ENCODE measurements at regions not wholly inside any gene's neighbourhood (a gene's known extent, or its start where the extent isn't known, plus 50 kb on each side); places are given as distances from the start of the nearest gene placed in this dataset.

- DNase-seq (ENCODE audit: low read depth), result no peak
- no peak overlapping the region for H3K4me3 ChIP-seq (replicated peaks; ENCODE audit: low read depth, low read length)
- TF ChIP-seq CTCF (IDR thresholded peaks at IDR 0.05; ENCODE audit: low read length, missing control alignments), result no peak
These were observed 238.0 kb upstream of the PLET1 start for GRCh38 chr11:112498701-112499100.

- TF ChIP-seq CTCF (IDR thresholded peaks at IDR 0.05; ENCODE audit: low read length, missing control alignments), result no peak
- DNase-seq (ENCODE audit: low read depth), result no peak
These were observed 238.7 kb upstream of the PLET1 start for GRCh38 chr11:112499153-112499880.

GRCh38 chr11:112499881-112500204, 239.2 kb upstream of the PLET1 start:
- no peak overlapping the region for H3K4me3 ChIP-seq (replicated peaks; ENCODE audit: low read depth, low read length)
- TF ChIP-seq CTCF (IDR thresholded peaks at IDR 0.05; ENCODE audit: low read length, missing control alignments), result no peak
- DNase-seq (ENCODE audit: low read depth), result no peak

More at GRCh38 chr11:112499153-112499880, 238.7 kb upstream of the PLET1 start:
- H3K4me3 ChIP-seq (replicated peaks; ENCODE audit: low read depth, low read length), result no peak overlapping the region

- no peak overlapping the region for H3K4me3 ChIP-seq (replicated peaks; ENCODE audit: low read depth, low read length)
- TF ChIP-seq CTCF (IDR thresholded peaks at IDR 0.05; ENCODE audit: low read length, missing control alignments), result no peak
- no peak for DNase-seq (ENCODE audit: low read depth)
These were observed 242.8 kb upstream of the PLET1 start for GRCh38 chr11:112503410-112503809.

- DNase-seq (ENCODE audit: low read depth), result no peak
- no peak for TF ChIP-seq CTCF (IDR thresholded peaks at IDR 0.05; ENCODE audit: low read length, missing control alignments)
- no peak overlapping the region for H3K4me3 ChIP-seq (replicated peaks; ENCODE audit: low read depth, low read length)
These were observed 243.4 kb upstream of the PLET1 start for GRCh38 chr11:112504056-112504455.

- H3K4me3 ChIP-seq (replicated peaks; ENCODE audit: low read depth, low read length), result no peak overlapping the region
- no peak for TF ChIP-seq CTCF (IDR thresholded peaks at IDR 0.05; ENCODE audit: low read length, missing control alignments)
- DNase-seq (ENCODE audit: low read depth), result no peak
These were observed 246.2 kb upstream of the PLET1 start for GRCh38 chr11:112506852-112507251.

- no peak for DNase-seq (ENCODE audit: low read depth)
- H3K4me3 ChIP-seq (replicated peaks; ENCODE audit: low read depth, low read length), result no peak overlapping the region
- no peak for TF ChIP-seq CTCF (IDR thresholded peaks at IDR 0.05; ENCODE audit: low read length, missing control alignments)
These were observed 246.6 kb upstream of the PLET1 start for GRCh38 chr11:112507281-112507680.
